Peyer's patch (tissue), 4 donors: ENCODE measurements at regions not wholly inside any gene's neighbourhood (a gene's known extent, or its start where the extent isn't known, plus 50 kb on each side); places are given as distances from the start of the nearest gene placed in this dataset.

Experiments used
- DNase-seq, 3 donors: peaks; one replicate each; pipeline ENCODE4 v3.0.0-alpha.2; 2017 to 2019
- H3K27ac ChIP-seq, 4 donors: fragments of 200-600 bp; sonication (generic); one replicate each; pipeline ENCODE4 v1.5.1; 2016 to 2019
- H3K27me3 ChIP-seq, 2 donors: fragments of 200-600 bp; sonication (generic); one replicate each; pipeline ENCODE4 v1.5.1; 2019
- H3K36me3 ChIP-seq, 3 donors: fragments of 200-600 bp; sonication (generic); one replicate each; pipeline ENCODE4 v1.5.1; 2016 to 2019
- H3K4me1 ChIP-seq, 4 donors: fragments of 200-600 bp; sonication (generic); one replicate each; pipeline ENCODE4 v1.5.1; 2016 to 2019
- H3K4me3 ChIP-seq, 4 donors: fragments of 200-600 bp; sonication (generic); 1 replicate in 3 of 4; 2 replicates in 1 of 4; pipeline ENCODE4 v1.5.1; 2016 to 2019; ENCODE audit warnings: mild to moderate bottlenecking in 1 of 4
- H3K9me3 ChIP-seq, 4 donors: fragments of 200-600 bp; sonication (generic); one replicate each; pipeline ENCODE4 v1.5.1; 2016 to 2019; ENCODE audit warnings: mild to moderate bottlenecking in 1 of 4
- CTCF ChIP-seq, 6 experiments: fragments of 450-650 bp in 4 of 6; fragments of 200-600 bp in 2 of 6; sonication (generic) in 1 of 6; IDR thresholded peaks; one replicate each; pipeline ENCODE4 v1.5.1; 2017 to 2019; ENCODE audit warnings: antibody characterized with exemption in 6 of 6, mild to moderate bottlenecking in 3 of 6, moderate library complexity in 1 of 6
- POLR2A ChIP-seq, 2 donors: fragments of 450-650 bp; IDR thresholded peaks; one replicate each; pipeline ENCODE4 v1.5.1; 2017; ENCODE audit warnings: antibody characterized with exemption in 2 of 2, mild to moderate bottlenecking in 2 of 2, moderate library complexity in 2 of 2

GRCh38 chr2:76641506-76641905 lies 880.7 kb downstream of the LRRTM4 start:
- Histone ChIP-seq H3K27ac (no peak overlapping the region), H3K27me3 (no peaks in the 10 kb centered on the region), H3K36me3 (no peaks in the 10 kb centered on the region), H3K9me3 (no peaks in the 10 kb centered on the region), H3K4me3 (no peak overlapping the region), H3K4me1 (no peaks in the 10 kb centered on the region)
- TF ChIP-seq POLR2A (IDR thresholded peaks at IDR 0.05): no peak
- no peak for DNase-seq

GRCh38 chr2:76640905-76641304 lies 881.3 kb downstream of the LRRTM4 start:
- H3K9me3 ChIP-seq: no peaks in the 10 kb centered on the region
- H3K4me1 ChIP-seq: no peaks in the 10 kb centered on the region
- no peak overlapping the region for H3K27ac ChIP-seq
- DNase-seq: no peak
- H3K36me3 ChIP-seq: no peaks in the 10 kb centered on the region
- no peaks in the 10 kb centered on the region for H3K27me3 ChIP-seq
- TF ChIP-seq POLR2A (IDR thresholded peaks at IDR 0.05) (no peak), CTCF (IDR thresholded peaks at IDR 0.05) (no peak)
- no peak overlapping the region for H3K4me3 ChIP-seq

GRCh38 chr2:76639171-76639680 lies 883.0 kb downstream of the LRRTM4 start:
- TF ChIP-seq CTCF (IDR thresholded peaks at IDR 0.05) (no peak), POLR2A (IDR thresholded peaks at IDR 0.05) (no peak)
- no peak overlapping the region for H3K27ac ChIP-seq
- no peaks in the 10 kb centered on the region for H3K4me1 ChIP-seq
- no peaks in the 10 kb centered on the region for H3K9me3 ChIP-seq
- H3K4me3 ChIP-seq: no peak overlapping the region
- DNase-seq: no peak
- no peaks in the 10 kb centered on the region for H3K27me3 ChIP-seq
- no peaks in the 10 kb centered on the region for H3K36me3 ChIP-seq

- TF ChIP-seq POLR2A (IDR thresholded peaks at IDR 0.05) (no peak), CTCF (IDR thresholded peaks at IDR 0.05) (no peak)
- Histone ChIP-seq H3K27ac (no peak overlapping the region), H3K4me3 (no peak overlapping the region), H3K27me3 (no peaks in the 10 kb centered on the region), H3K9me3 (no peaks in the 10 kb centered on the region), H3K36me3 (no peaks in the 10 kb centered on the region), H3K4me1 (no peaks in the 10 kb centered on the region)
- DNase-seq: no peak
These were observed 888.8 kb downstream of the LRRTM4 start for GRCh38 chr2:76633276-76633921.

GRCh38 chr2:76625101-76625500 lies 897.1 kb downstream of the LRRTM4 start:
- TF ChIP-seq CTCF (IDR thresholded peaks at IDR 0.05): no peak
- no peak for TF ChIP-seq POLR2A (IDR thresholded peaks at IDR 0.05)
- Histone ChIP-seq H3K4me1 (no peaks in the 10 kb centered on the region), H3K27ac (no peak overlapping the region), H3K4me3 (no peak overlapping the region), H3K9me3 (no peaks in the 10 kb centered on the region), H3K36me3 (no peaks in the 10 kb centered on the region), H3K27me3 (no peaks in the 10 kb centered on the region)
- DNase-seq: no peak

- Histone ChIP-seq H3K36me3 (no peaks in the 10 kb centered on the region), H3K27ac (no peak overlapping the region), H3K4me1 (no peaks in the 10 kb centered on the region), H3K27me3 (no peaks in the 10 kb centered on the region), H3K4me3 (no peak overlapping the region), H3K9me3 (no peaks in the 10 kb centered on the region)
- TF ChIP-seq POLR2A (IDR thresholded peaks at IDR 0.05) (no peak), CTCF (IDR thresholded peaks at IDR 0.05) (no peak)
- DNase-seq: no peak
These were observed 902.6 kb upstream of the GCFC2 start for GRCh38 chr2:76613330-76613729.
